ENCODE measurements at regions not wholly inside any gene's neighbourhood (a gene's known extent, or its start where the extent isn't known, plus 50 kb on each side); places are given as distances from the start of the nearest gene placed in this dataset.
A peak's percentile ranks its signal among the peaks of the same experiment; 100 is the strongest.
"Not testable (repeated sequence)": the region's sequence is repeated elsewhere in the genome, so short reads cannot be mapped to it uniquely, and the experiment has no call there.

GRCh38 chr5:50898966-50899365, 232.5 kb downstream of the PARP8 start:
- DNase-seq (ENCODE audit: low read depth in 2 of 2) = no peak

- no peak for DNase-seq (ENCODE audit: low read depth in 2 of 2)
Observed at GRCh38 chr5:50900952-50901510, 234.6 kb downstream of the PARP8 start.

- DNase-seq (ENCODE audit: low read depth in 2 of 2) = no peak
Observed at GRCh38 chr5:50903651-50904050, 237.2 kb downstream of the PARP8 start.

DNA sequence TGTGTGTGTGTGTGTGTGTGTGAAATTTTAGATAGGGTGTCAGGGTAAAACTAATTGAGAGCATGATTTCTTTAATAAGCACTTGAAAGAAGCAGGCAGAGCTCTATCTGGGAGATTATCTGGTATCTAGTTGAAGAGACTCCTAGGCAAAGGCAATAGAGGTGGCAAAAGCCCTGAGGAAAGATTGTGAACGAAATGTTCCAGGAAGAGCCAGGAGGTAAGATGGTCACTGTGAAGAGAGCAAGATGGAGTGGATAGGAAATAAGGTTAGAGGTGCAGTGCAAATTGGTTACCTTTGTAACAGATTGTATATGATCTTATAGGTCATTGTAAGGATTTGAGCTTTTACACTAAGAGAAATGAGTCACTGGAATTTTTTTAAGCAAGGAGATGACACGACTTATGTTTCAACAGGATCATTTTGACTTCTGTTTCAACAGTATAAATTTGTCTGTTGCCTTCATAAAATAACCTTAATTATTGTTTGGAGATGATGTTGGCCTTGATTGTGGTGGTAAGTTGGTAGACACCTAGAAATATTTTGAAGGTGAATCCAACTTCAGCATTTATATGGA, 239.6 kb downstream of the PARP8 start:
- DNase-seq (ENCODE audit: low read depth in 2 of 2) = no peak

DNA sequence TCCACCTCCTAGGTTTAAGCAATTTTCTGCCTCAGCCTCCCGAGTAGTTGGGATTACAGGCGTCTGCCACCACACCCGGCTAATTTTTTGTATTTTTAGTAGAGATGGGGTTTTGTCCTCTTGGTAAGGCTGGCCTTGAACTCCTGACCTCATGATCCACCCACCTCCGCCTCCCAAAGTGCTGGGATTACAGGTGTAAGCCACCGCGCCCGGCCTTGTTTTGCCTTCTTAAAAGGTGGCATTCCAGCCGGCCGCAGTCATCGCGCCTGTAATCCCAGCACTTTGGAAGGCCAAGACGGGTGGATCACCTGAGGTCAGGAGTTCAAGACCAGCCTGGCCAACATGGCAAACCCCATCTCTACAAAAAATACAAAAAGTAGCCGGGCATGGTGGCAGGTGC, 253.7 kb downstream of the PARP8 start:
- not testable (repeated sequence) for DNase-seq (ENCODE audit: low read depth in 2 of 2)

DNA sequence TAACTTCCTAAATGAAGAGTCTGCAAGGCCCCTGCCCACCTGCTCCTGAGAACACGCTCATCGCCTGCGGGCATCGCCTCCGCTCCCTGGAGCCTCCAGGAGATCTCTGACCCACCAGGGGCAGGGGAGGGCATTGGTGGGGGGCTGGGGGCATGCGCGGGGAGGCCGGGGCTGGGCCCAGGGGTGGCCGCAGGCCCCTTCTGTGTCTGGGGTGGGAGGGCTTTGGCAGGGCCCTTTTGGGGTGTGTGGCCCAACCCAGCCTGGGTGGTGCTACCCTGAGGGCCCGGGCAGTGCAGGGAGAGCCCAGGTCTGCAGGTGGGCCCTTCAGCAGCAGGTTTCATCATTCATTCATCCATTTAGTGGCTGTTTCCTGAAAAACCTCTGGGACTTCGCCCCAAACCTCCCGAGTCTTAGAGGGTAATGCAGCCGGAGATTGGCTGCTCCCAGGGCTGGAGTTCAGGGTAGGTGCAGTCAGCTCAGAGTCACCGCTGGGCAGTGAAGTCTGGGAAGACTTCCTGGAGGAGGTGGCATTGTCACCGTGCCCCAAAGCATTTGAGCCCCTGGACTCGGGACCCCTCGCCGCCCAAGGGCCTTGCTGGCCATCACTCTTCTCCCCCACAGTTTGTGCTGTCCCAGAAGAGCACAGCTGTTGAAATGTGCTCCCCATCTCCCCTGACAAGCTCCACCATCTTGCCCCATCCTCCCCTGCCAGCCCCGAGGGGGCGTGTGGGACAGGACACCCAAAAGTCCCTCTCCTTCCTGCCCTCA, 255.1 kb downstream of the PARP8 start:
- DNase-seq (ENCODE audit: low read depth in 2 of 2) = no peak

GRCh38 chr5:50922134-50922941, 255.9 kb downstream of the PARP8 start:
- DNase-seq (ENCODE audit: low read depth in 2 of 2) = not testable (repeated sequence)

DNA sequence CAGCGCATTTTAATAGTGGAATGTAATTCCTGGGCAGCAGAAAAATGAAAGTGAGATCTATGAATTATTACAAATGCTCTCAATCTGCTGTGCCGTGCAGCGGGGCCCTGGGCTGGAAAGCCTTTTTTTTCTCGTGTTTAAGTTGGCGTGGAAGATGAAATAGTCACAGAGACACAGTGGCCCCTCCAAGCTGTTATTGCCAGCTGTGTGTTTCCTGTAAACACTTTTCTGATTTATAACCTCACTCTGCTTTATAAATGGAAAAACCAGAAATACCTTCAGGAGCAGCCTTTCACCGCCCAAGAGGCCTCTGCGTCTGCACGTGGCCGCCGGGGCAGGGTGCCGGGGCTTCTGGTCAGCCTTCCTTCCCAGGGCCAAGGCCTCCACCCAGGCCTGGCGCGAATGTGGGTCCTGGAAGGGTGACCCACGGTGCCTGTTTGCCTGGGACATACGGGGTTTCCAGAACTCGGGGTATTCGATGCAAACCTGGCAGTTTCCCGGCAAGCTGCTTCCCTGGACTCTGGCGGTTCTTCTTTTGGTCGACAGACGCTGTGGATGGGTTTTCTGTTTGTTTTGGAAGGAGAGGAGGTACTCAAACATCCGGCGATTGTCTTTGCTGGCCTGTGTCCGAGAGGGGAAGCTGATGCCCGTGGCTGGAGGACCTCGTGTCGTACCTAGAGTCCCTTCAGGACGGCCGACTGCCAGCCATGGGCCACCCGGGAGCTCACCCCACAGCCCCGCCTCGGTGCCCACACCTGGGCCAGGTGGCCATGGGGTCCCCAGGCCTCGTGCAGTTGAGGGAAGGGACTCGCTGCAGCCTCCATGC, 256.7 kb downstream of the PARP8 start:
- no peak for DNase-seq (ENCODE audit: low read depth in 2 of 2)

- DNase-seq (ENCODE audit: low read depth in 2 of 2) = no peak
Observed at GRCh38 chr5:50923768-50924494, 257.5 kb downstream of the PARP8 start.

DNA sequence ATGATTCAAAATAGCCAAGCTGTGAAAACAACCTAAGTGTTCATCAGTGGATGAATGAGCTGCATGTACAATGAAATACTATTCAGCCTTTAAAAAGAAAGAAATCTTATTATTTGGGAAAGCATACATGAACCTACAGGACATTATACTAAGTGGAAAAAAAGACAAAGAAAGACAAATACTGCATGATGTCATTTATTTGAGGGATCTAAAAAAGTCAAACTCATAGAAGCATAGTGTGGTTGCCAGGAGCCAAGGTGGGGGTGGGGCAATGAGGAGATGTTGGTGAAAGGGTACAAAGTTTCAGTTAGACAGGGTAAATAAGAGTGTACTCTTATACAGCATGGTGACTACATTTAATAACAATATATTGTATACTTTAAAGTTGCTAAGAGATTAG, 261.5 kb downstream of the PARP8 start:
- no peak for DNase-seq (ENCODE audit: low read depth in 2 of 2)

- no peak for DNase-seq (ENCODE audit: low read depth in 2 of 2)
Observed at GRCh38 chr5:50929174-50929573, 262.7 kb downstream of the PARP8 start.

GRCh38 chr5:50934343-50934742, 267.9 kb downstream of the PARP8 start:
- DNase-seq (ENCODE audit: low read depth in 2 of 2) = no peak

DNA sequence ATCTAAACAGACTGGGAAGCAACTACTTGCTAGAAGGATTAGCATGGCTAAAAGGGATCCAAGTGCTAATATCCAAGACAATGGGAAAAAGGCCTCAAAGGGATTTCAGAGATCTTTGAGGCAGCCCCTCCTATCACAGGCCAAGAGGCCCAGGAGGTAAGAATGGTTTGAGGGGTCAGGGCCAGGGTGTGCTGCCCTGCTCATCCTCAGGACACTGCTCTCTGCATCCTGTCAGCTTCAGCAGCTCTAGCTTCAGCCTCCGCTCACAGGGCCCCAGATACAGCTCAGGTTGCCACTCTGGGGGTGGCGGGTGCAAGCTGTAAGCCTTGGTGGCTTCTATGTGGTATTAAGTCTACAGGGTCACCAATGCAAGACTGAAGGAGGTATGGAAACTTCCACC, 278.7 kb downstream of the PARP8 start:
- no peak for DNase-seq (ENCODE audit: low read depth in 2 of 2)

DNA sequence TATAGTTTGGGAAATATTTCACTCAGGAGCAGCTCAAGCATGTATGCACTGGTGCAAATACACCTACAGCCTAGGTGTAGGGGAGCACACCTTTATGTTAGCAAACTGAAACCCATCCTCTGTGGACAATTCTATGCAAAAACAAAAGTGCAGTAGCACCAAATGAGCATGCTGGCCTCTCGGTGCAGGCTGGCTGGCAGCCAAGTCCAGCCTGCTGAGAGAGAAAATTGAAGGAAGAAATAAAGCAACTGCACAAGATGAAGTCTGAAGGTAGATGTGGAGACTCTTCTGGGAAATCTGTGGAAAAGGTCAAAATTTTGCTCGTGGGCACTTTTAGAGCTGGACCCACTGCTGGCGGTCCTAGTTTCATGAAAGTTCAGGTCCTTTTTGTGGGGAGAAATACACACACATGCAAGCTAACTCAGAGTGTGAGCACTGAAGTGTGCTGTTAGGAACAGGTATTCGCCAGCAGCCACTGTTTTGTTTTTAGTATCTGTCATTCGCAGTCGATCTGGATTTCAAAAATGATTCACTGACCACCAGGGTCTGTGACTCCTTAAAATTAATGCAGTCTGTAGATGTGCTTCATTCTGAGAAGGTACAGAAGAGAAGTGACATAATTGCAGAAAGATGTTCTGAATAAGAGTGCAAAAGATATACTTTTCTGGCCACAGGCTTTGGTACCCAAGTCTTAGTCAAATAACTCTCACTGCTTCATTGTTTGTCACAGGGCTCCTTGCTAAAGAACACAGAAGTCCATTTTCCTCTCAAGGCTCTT, 281.7 kb downstream of the PARP8 start:
- no peak for DNase-seq (ENCODE audit: low read depth in 2 of 2)

DNA sequence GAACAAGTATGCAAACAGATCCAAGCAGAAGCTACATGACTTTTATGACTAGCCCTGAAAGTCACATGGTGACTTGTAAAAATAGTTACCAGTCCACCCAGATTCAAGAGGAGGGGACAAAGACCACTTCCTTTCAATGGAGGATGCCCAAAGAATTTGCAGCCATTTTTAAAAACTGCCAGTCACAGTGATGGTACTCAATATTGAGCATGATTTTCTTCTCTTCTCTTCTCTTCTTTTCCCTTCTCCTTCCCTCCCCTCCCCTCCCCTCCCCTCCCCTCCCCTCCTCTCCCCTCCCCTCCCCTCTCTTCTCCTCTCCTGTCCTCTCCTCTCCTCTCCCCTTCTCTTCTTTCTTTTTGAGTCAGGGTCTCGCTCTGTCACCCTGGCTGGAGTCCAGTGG, 286.9 kb downstream of the PARP8 start:
- DNase-seq (ENCODE audit: low read depth in 2 of 2) = no peak

DNA sequence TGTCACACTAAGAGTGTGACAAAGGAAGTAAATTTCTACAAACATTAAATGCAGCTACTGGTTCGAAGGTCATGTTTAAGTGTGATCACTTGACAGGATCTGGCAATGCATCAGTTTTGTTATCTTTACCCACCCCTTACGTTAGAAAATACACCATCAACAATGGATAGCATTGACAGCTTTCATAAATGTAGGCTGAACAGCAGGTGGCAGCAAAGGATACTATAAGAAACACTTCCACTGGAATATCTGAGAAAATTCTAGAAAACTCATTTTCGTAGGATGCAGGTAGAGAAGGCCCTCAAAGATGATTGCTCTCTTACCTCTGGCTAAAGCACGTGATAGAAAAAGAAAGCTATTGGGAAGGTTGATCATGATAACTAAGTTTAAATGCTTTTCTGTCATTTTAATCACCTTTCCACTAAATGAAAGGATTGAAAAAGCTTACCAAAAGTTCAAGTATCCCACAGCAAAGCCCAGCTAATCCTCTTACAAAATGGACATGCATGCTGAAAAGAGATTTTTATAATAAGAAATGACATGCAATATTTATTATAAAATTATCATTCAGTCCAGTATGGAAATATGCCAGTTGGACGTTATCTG, 292.5 kb downstream of the PARP8 start:
- DNase-seq (ENCODE audit: low read depth in 2 of 2) = no peak

DNA sequence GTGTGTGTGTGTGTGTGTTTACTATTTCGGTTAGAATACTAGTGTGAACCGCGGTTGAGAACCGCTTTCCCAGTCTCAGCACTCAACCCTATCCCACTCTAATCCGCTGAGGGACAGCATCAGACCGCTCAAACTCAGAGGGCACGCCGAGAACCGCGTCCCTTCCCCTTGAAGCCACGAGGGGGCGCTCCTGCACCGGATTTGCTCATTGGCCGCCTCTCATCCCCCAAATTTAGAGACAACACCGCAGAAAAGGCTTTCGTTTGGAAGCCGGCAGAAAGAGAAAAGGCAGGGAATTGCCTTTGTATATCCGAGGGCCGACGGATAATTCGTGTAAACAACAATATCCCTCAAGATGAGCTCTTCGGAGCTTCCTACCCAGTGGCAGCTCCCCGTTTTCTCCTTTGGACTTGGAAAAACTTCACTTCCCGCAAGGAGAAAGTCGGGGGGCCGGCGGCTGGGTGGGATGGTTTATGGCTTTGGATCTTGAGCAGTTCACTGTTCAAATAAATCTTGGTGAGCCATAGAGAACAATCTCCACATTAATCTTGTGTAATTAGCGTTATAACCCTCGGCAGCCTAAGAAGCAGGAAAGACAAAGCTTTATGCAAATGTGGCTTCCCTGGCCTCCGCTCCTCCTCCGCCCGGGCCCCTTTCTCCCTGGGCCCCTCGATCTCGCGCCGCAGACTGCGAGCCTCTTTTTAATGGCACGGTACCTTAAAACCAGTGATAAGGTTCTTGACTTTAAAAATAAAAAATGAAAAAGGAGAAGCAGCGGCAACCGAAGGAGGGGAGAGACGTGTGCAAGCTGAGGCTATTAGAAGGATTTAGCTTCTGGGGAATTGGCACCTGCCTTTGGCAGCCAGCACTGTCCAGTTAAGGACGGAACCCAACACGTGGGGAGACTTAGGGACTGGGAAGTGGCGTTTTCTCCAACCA, 296.8 kb downstream of the PARP8 start:
- peak; percentile 40 to 43 for DNase-seq (ENCODE audit: low read depth in 2 of 2)

DNA sequence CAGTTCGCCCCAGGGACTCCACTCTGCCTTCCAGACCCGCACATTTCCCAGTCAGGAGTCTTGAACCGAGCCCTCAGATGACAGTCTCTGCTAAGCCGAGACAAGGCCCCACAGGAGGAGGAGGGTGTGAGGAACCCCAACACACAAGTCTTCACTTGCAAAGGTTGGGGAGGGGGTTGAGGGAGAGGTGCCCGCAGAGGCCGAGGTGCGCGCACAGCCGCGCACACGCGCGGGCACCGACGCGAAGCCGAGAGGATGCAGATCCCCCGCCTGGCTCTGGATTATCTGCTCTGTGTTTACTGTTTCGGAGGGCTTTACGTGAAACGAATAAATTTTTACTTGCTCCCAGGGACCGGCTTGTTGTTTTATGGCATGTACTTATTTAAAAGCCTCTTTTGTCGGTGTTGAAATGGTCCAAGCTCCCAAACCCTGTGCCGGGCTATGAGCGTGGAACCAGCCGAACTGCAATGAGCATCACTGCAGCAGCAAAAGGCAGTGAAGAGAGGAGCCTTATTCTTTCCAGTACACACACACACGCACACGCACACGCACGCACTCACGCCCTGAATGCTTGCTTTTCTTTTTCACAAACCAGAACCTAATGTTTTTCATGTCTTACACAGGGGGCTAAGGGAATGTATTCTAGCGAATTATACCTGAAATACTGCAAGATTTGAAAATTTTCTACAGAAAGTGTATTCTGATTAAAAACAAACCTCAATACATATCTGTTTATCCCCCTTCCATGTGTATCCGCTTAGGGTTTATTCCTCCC, 297.7 kb downstream of the PARP8 start:
- no peak for DNase-seq (ENCODE audit: low read depth in 2 of 2)
